ENCODE measurements at regions not wholly inside any gene's neighbourhood (a gene's known extent, or its start where the extent isn't known, plus 50 kb on each side); places are given as distances from the start of the nearest gene placed in this dataset.
"Not testable (repeated sequence)": the region's sequence is repeated elsewhere in the genome, so short reads cannot be mapped to it uniquely, and the experiment has no call there.

- no peaks in the 10 kb centered on the region for H3K36me3 ChIP-seq (ENCODE audit: insufficient read depth, low read length)
- no peak for DNase-seq
- H3K9me3 ChIP-seq (ENCODE audit: control insufficient read depth in 1 of 2, low read length in 2 of 2) = no peaks in the 10 kb centered on the region
- H3K4me1 Mint-ChIP-seq = peaks cover 0 to 2% (median 0%) of the 10 kb centered on the region in 4 donors
- H3K27me3 ChIP-seq (ENCODE audit: insufficient read depth, low read length) = no peaks in the 10 kb centered on the region
- no peaks in the 10 kb centered on the region for H3K4me1 ChIP-seq (ENCODE audit: insufficient read depth, low read length)
- no peaks in the 10 kb centered on the region for H3K36me3 Mint-ChIP-seq
- POLR2A ChIA-PET (ENCODE audit: partially characterized antibody) = no interaction called here
- intact Hi-C loops (cut with micrococcal nuclease) = no loop called here
- no peak overlapping the region for H3K4me3 ChIP-seq (ENCODE audit: low read length in 2 of 2)
- no peaks in the 10 kb centered on the region for H3K27me3 Mint-ChIP-seq
- no peak overlapping the region for H3K27ac ChIP-seq (ENCODE audit: low read depth, low read length)
- CTCF ChIA-PET (ENCODE audit: partially characterized antibody) = no interaction called here
- no peak overlapping the region for H3K27ac Mint-ChIP-seq
- H3K4me3 Mint-ChIP-seq = no peak overlapping the region
- no peaks in the 10 kb centered on the region for H3K9me3 Mint-ChIP-seq
These were observed 265.3 kb upstream of the STARD13 start for GRCh38 chr13:33550885-33551284.

GRCh38 chr13:33554919-33555791, 262.8 kb upstream of the RFC3 start:
- Mint-ChIP-seq H3K4me1 (no peaks in the 10 kb centered on the region), H3K4me3 (no peak overlapping the region), H3K27me3 (peaks cover 1 to 3% of the 10 kb centered on the region in 2 donors), H3K27ac (no peak overlapping the region), H3K9me3 (no peaks in the 10 kb centered on the region), H3K36me3 (no peaks in the 10 kb centered on the region)
- no peak for DNase-seq
- Histone ChIP-seq H3K4me1 (ENCODE audit: insufficient read depth, low read length) (no peaks in the 10 kb centered on the region), H3K36me3 (ENCODE audit: insufficient read depth, low read length) (no peaks in the 10 kb centered on the region), H3K4me3 (ENCODE audit: low read length in 2 of 2) (no peak overlapping the region), H3K27ac (ENCODE audit: low read depth, low read length) (no peak overlapping the region), H3K9me3 (ENCODE audit: control insufficient read depth in 1 of 2, low read length in 2 of 2) (no peaks in the 10 kb centered on the region), H3K27me3 (ENCODE audit: insufficient read depth, low read length) (no peaks in the 10 kb centered on the region)
- intact Hi-C loops (cut with micrococcal nuclease) = no loop called here
- POLR2A ChIA-PET (ENCODE audit: partially characterized antibody) = no interaction called here
- CTCF ChIA-PET (ENCODE audit: partially characterized antibody) = no interaction called here

GRCh38 chr13:33556828-33557227, 261.1 kb upstream of the RFC3 start:
- DNase-seq = no peak

GRCh38 chr13:33560726-33561125, 257.2 kb upstream of the RFC3 start:
- CTCF ChIA-PET (ENCODE audit: partially characterized antibody) = no interaction called here
- POLR2A ChIA-PET (ENCODE audit: partially characterized antibody) = no interaction called here

More at GRCh38 chr13:33556828-33557227, 261.1 kb upstream of the RFC3 start:
- H3K4me3 Mint-ChIP-seq = no peak overlapping the region
- CTCF ChIA-PET (ENCODE audit: partially characterized antibody) = interaction anchor here (1.0 kb wide), 1 partner anchor 51 kb away, joined by 3 read pairs; no protein-coding TSS in a partner anchor
- H3K36me3 Mint-ChIP-seq = no peaks in the 10 kb centered on the region
- H3K4me3 ChIP-seq (ENCODE audit: low read length in 2 of 2) = no peak overlapping the region
- no peaks in the 10 kb centered on the region for H3K9me3 Mint-ChIP-seq
- H3K27me3 ChIP-seq (ENCODE audit: insufficient read depth, low read length) = no peaks in the 10 kb centered on the region
- H3K36me3 ChIP-seq (ENCODE audit: insufficient read depth, low read length) = no peaks in the 10 kb centered on the region
- H3K9me3 ChIP-seq (ENCODE audit: control insufficient read depth in 1 of 2, low read length in 2 of 2) = no peaks in the 10 kb centered on the region
- no peaks in the 10 kb centered on the region for H3K4me1 Mint-ChIP-seq
- H3K27ac ChIP-seq (ENCODE audit: low read depth, low read length) = no peak overlapping the region
- peaks cover 1 to 3% of the 10 kb centered on the region in 2 donors for H3K27me3 Mint-ChIP-seq
- intact Hi-C loops (cut with micrococcal nuclease) = no loop called here
- no peaks in the 10 kb centered on the region for H3K4me1 ChIP-seq (ENCODE audit: insufficient read depth, low read length)
- POLR2A ChIA-PET (ENCODE audit: partially characterized antibody) = no interaction called here
- no peak overlapping the region for H3K27ac Mint-ChIP-seq

GRCh38 chr13:33561627-33562026, 256.3 kb upstream of the RFC3 start:
- ChIA-PET CTCF (ENCODE audit: partially characterized antibody) (no interaction called here), POLR2A (ENCODE audit: partially characterized antibody) (no interaction called here)
- intact Hi-C loops (cut with micrococcal nuclease) = no loop called here
- Mint-ChIP-seq H3K27me3 (peaks cover 1 to 3% of the 10 kb centered on the region in 2 donors), H3K36me3 (no peaks in the 10 kb centered on the region), H3K4me3 (no peak overlapping the region), H3K4me1 (no peaks in the 10 kb centered on the region), H3K9me3 (no peaks in the 10 kb centered on the region), H3K27ac (no peak overlapping the region)
- Histone ChIP-seq H3K4me3 (ENCODE audit: low read length in 2 of 2) (no peak overlapping the region), H3K4me1 (ENCODE audit: insufficient read depth, low read length) (no peaks in the 10 kb centered on the region), H3K36me3 (ENCODE audit: insufficient read depth, low read length) (no peaks in the 10 kb centered on the region), H3K27ac (ENCODE audit: low read depth, low read length) (no peak overlapping the region), H3K9me3 (ENCODE audit: control insufficient read depth in 1 of 2, low read length in 2 of 2) (no peaks in the 10 kb centered on the region), H3K27me3 (ENCODE audit: insufficient read depth, low read length) (no peaks in the 10 kb centered on the region)
- no peak for DNase-seq

More at GRCh38 chr13:33560726-33561125, 257.2 kb upstream of the RFC3 start:
- H3K4me1 Mint-ChIP-seq = no peaks in the 10 kb centered on the region
- no peaks in the 10 kb centered on the region for H3K9me3 Mint-ChIP-seq
- no peaks in the 10 kb centered on the region for H3K36me3 Mint-ChIP-seq
- H3K27ac Mint-ChIP-seq = no peak overlapping the region
- Histone ChIP-seq H3K9me3 (ENCODE audit: control insufficient read depth in 1 of 2, low read length in 2 of 2) (no peaks in the 10 kb centered on the region), H3K27ac (ENCODE audit: low read depth, low read length) (no peak overlapping the region), H3K27me3 (ENCODE audit: insufficient read depth, low read length) (no peaks in the 10 kb centered on the region), H3K36me3 (ENCODE audit: insufficient read depth, low read length) (no peaks in the 10 kb centered on the region), H3K4me1 (ENCODE audit: insufficient read depth, low read length) (no peaks in the 10 kb centered on the region), H3K4me3 (ENCODE audit: low read length in 2 of 2) (no peak overlapping the region)
- no peak for DNase-seq
- intact Hi-C loops (cut with micrococcal nuclease) = no loop called here
- peaks cover 1 to 3% of the 10 kb centered on the region in 2 donors for H3K27me3 Mint-ChIP-seq
- no peak overlapping the region for H3K4me3 Mint-ChIP-seq

- Mint-ChIP-seq H3K9me3 (peaks cover 0 to 1% (median 0%) of the 10 kb centered on the region in 8 donors), H3K36me3 (no peaks in the 10 kb centered on the region), H3K27me3 (no peaks in the 10 kb centered on the region), H3K4me3 (no peak overlapping the region), H3K4me1 (no peaks in the 10 kb centered on the region), H3K27ac (no peak overlapping the region)
- H3K27ac ChIP-seq (ENCODE audit: low read depth, low read length) = no peak overlapping the region
- CTCF ChIA-PET (ENCODE audit: partially characterized antibody) = no interaction called here
- no peaks in the 10 kb centered on the region for H3K9me3 ChIP-seq (ENCODE audit: control insufficient read depth in 1 of 2, low read length in 2 of 2)
- H3K36me3 ChIP-seq (ENCODE audit: insufficient read depth, low read length) = no peaks in the 10 kb centered on the region
- POLR2A ChIA-PET (ENCODE audit: partially characterized antibody) = no interaction called here
- no peak overlapping the region for H3K4me3 ChIP-seq (ENCODE audit: low read length in 2 of 2)
- no peaks in the 10 kb centered on the region for H3K4me1 ChIP-seq (ENCODE audit: insufficient read depth, low read length)
- intact Hi-C loops (cut with micrococcal nuclease) = no loop called here
- DNase-seq = no peak
- no peaks in the 10 kb centered on the region for H3K27me3 ChIP-seq (ENCODE audit: insufficient read depth, low read length)
These were observed 246.3 kb upstream of the RFC3 start for GRCh38 chr13:33571618-33572017.

- H3K27ac ChIP-seq (ENCODE audit: low read depth, low read length); CTCF ChIA-PET (ENCODE audit: partially characterized antibody); H3K36me3 Mint-ChIP-seq; H3K4me3 ChIP-seq (ENCODE audit: low read length in 2 of 2); H3K9me3 ChIP-seq (ENCODE audit: control insufficient read depth in 1 of 2, low read length in 2 of 2); H3K9me3 Mint-ChIP-seq; H3K4me1 ChIP-seq (ENCODE audit: insufficient read depth, low read length); intact Hi-C loops (cut with micrococcal nuclease); H3K4me1 Mint-ChIP-seq; H3K4me3 Mint-ChIP-seq; H3K27ac Mint-ChIP-seq; H3K27me3 ChIP-seq (ENCODE audit: insufficient read depth, low read length); POLR2A ChIA-PET (ENCODE audit: partially characterized antibody); DNase-seq; H3K27me3 Mint-ChIP-seq; H3K36me3 ChIP-seq (ENCODE audit: insufficient read depth, low read length): not testable (repeated sequence)
These were observed 245.6 kb upstream of the RFC3 start for GRCh38 chr13:33572322-33572721.

Data from CD4-positive, alpha-beta memory T cell (primary cell).